Hepatocyte (in vitro differentiated cells): ENCODE measurements at regions not wholly inside any gene's neighbourhood (a gene's known extent, or its start where the extent isn't known, plus 50 kb on each side); places are given as distances from the start of the nearest gene placed in this dataset.

Source experiments
- CTCF ChIP-seq: fragments of 200-600 bp; sonication (generic); IDR thresholded peaks from 2 replicates; pipeline ENCODE4 v1.5.1; 2016; ENCODE audit warnings: antibody characterized with exemption, mild to moderate bottlenecking; ENCODE audit not compliant: poor library complexity
- EZH2 ChIP-seq: fragments of 200-600 bp; sonication (generic); IDR thresholded peaks from 2 replicates; pipeline ENCODE4 v1.6.1; 2016; ENCODE audit warnings: antibody characterized with exemption, mild to moderate bottlenecking, borderline replicate concordance
- EZH2phosphoT487 ChIP-seq: fragments of 200-600 bp; sonication (generic); IDR thresholded peaks from one replicate; pipeline ENCODE4 v1.6.1; 2018; ENCODE audit warnings: antibody characterized with exemption, mild to moderate bottlenecking, low read depth, moderate library complexity; ENCODE audit not compliant: unreplicated experiment, severe bottlenecking

- no peak for TF ChIP-seq CTCF
- no peak for TF ChIP-seq EZH2
- TF ChIP-seq EZH2phosphoT487, result no peak
Measured at GRCh38 chr12:98222135-98222534, 293.3 kb upstream of the TMPO start.
